ACHN (cell line): ENCODE measurements at regions not wholly inside any gene's neighbourhood (a gene's known extent, or its start where the extent isn't known, plus 50 kb on each side); places are given as distances from the start of the nearest gene placed in this dataset.

Source experiments
- DNase-seq: peaks from one replicate; pipeline ENCODE4 v3.0.0-alpha.2; 2015
- in situ Hi-C: cut with HindIII; loops from 2 replicates; pipeline ENCODE4 v1.10.0; 2017; ENCODE audit warnings: low sequenced_read_pairs, low pct_ligation_motif_present, low pct_unique_long_range_greater_than_20kb

- DNase-seq: no peak
- in situ Hi-C loops: no loop called here
Measured at GRCh38 chrX:125940985-125941384, 225.1 kb downstream of the DCAF12L2 start.

- in situ Hi-C loops: no loop called here
- DNase-seq: no peak
Measured at GRCh38 chrX:125947501-125947900, 218.6 kb downstream of the DCAF12L2 start.

- DNase-seq: no peak
- in situ Hi-C loops: no loop called here
Measured at GRCh38 chrX:125952973-125953372, 213.1 kb downstream of the DCAF12L2 start.

GRCh38 chrX:125953814-125954213 is 212.3 kb downstream of the DCAF12L2 start:
- no peak for DNase-seq

GRCh38 chrX:125954236-125954635 is 211.9 kb downstream of the DCAF12L2 start:
- in situ Hi-C loops: no loop called here
- no peak for DNase-seq

More at GRCh38 chrX:125953814-125954213, 212.3 kb downstream of the DCAF12L2 start:
- in situ Hi-C loops: no loop called here

- DNase-seq: no peak
- in situ Hi-C loops: no loop called here
Measured at GRCh38 chrX:125977851-125978250, 188.2 kb downstream of the DCAF12L2 start.

- peak; percentile 11 for DNase-seq
- in situ Hi-C loops: no loop called here
Measured at GRCh38 chrX:125998432-125998831, 167.7 kb downstream of the DCAF12L2 start.

GRCh38 chrX:126027229-126027628 is 138.9 kb downstream of the DCAF12L2 start:
- in situ Hi-C loops: no loop called here
- DNase-seq: no peak

- no peak for DNase-seq
- in situ Hi-C loops: no loop called here
Measured at GRCh38 chrX:126030021-126030420, 136.1 kb downstream of the DCAF12L2 start.

- in situ Hi-C loops: no loop called here
- no peak for DNase-seq
Measured at GRCh38 chrX:126063984-126064383, 102.1 kb downstream of the DCAF12L2 start.

- in situ Hi-C loops: no loop called here
- no peak for DNase-seq
Measured at GRCh38 chrX:126064901-126065541, 101.1 kb downstream of the DCAF12L2 start.

GRCh38 chrX:126065901-126066660 is 100.0 kb downstream of the DCAF12L2 start:
- DNase-seq: no peak
- in situ Hi-C loops: no loop called here
